ENCODE measurements at regions not wholly inside any gene's neighbourhood (a gene's known extent, or its start where the extent isn't known, plus 50 kb on each side); places are given as distances from the start of the nearest gene placed in this dataset.
"Not testable (repeated sequence)": the region's sequence is repeated elsewhere in the genome, so short reads cannot be mapped to it uniquely, and the experiment has no call there.

- DNase-seq (ENCODE audit: low spot score) = no peak
Measured at GRCh38 chr1:82829527-82829926, 1028.8 kb downstream of the ADGRL2 start.

- no peak for DNase-seq (ENCODE audit: low spot score)
Measured at GRCh38 chr1:82823876-82824275, 1023.1 kb downstream of the ADGRL2 start.

DNA sequence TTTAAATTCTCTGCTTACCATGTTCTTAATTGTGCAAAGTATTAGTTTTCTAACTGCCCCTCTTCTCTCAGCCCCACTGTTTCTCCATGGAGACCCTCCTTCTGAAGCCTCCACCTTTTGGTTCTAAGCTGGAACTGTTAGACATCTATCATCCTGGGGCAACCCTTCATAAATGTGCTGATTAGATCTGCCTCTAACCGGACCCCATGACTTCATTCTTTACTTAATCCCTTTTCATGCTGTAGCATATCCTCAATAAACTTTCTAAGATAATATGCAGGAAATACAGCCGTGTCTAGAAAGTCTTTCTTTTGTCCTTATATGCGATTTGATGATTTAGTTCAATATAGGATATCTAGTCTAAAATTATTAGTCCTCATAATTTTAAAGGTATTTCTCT lies 1020.1 kb downstream of the ADGRL2 start:
- DNase-seq (ENCODE audit: low spot score) = no peak

- no peak for DNase-seq (ENCODE audit: low spot score)
Measured at GRCh38 chr1:82819234-82819633, 1018.5 kb downstream of the ADGRL2 start.

DNA sequence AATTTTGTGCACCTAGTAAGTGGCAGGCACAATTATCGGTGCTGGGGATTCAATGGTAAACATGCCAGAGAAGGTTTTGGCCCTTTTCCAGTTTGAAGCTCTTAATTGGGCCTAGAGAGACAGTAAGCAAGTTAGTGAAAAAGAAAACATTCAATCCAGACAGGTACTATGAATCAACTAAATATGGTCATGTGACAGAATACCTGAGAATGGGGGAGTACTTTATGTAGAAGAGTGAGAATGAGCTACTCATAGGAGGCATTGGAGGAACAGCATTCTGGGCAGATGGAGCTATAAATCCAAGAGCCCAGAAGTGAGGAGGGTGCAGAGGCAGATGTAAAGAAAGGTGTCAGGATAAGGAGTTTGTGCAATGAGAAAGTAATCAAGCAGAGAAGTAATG lies 1017.9 kb downstream of the ADGRL2 start:
- DNase-seq (ENCODE audit: low spot score) = no peak

GRCh38 chr1:82813386-82813785 lies 1012.7 kb downstream of the ADGRL2 start:
- no peak for DNase-seq (ENCODE audit: low spot score)

DNA sequence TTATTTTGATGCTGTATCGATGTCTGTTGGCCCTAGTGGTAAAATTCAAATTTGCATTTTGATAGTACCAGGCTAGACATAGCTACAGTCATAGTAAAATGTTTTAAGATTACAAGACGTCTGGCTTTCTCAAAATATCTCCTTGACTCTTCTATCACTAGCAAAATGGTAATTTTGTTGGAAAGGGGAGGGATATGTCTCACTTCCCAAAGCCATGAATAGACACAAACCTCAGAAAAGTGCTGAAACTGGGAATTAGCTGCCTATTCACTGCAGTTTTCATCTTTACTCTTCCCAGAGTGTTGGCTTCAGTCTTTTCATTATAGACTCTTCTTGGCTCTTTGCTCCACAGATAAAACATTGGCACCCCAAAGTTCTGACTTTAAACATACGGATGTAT lies 1009.9 kb downstream of the ADGRL2 start:
- no peak for DNase-seq (ENCODE audit: low spot score)

GRCh38 chr1:82807563-82807962 lies 1006.8 kb downstream of the ADGRL2 start:
- no peak for DNase-seq (ENCODE audit: low spot score)

- DNase-seq (ENCODE audit: low spot score) = no peak
Measured at GRCh38 chr1:82806133-82806532, 1005.4 kb downstream of the ADGRL2 start.

DNA sequence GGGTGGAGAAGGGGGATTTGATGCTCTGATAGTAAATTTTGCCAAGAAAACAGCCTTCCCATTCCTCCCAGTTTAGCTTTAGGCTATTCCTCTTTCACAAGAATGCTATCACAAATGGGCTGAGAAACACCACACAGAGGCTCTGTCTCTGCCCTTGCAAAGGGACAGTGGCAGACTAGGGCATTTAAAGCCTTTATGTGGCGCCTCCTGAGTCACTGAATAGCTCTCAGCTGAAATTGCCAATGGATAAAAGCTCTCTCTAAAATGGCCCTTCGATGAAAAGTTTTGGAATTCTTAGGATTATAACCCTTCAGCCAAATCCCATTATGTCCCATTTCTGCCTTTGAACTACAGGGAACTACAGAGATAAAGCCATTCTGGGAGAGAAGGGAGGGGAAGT lies 1000.4 kb downstream of the ADGRL2 start:
- no peak for DNase-seq (ENCODE audit: low spot score)

- DNase-seq (ENCODE audit: low spot score) = no peak
Measured at GRCh38 chr1:82800721-82801120, 1000.0 kb downstream of the ADGRL2 start.

DNA sequence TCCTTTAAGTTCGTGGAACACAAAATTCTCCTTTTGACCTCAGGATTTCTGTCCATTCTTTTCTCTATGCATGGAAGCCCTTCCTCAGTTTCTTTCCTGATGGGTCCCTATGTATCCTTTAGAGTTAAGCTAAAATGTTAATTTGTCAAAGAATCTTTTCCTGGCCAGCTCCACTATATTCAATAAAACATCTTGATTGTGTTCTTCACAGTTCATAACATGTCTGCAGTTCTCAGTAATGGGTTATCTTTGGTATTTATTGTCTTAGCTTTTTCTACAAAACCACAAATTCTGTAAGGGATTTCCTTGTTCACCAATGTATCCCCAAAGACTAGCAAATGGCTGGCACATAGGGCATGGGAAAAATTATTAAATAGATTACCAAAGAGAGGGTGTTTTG lies 998.5 kb downstream of the ADGRL2 start:
- no peak for DNase-seq (ENCODE audit: low spot score)

DNA sequence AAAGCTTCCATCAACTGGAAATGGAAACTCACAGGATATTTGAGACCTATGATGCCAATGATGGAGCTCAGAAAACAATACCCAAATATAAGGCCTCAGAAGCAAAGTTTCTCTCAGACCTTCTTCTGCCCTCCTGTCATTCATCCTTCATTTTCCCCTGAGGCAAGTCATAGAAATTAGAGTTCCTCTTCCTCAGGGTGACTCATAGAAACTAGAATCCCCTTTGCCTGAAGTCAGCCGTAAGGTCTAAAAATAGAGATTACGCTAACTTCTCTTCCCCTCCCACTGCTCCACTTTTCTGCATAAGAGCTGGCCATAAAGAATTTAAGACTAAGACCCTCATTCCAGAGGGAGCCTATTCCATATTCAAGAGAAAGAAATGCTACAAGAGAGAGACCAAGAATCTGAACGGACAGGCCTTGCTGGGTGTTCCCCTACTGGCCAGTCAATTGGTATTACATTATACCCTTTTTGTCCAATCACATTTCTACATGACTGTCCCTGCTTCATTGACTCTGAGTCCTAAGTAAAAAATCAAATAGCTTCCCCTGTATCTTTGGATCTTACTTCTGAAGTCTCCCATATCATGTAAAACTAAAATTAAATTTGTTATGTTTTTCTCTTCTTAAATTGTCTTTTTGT lies 994.9 kb downstream of the ADGRL2 start:
- DNase-seq (ENCODE audit: low spot score) = no peak

GRCh38 chr1:82792151-82792550 lies 991.4 kb downstream of the ADGRL2 start:
- no peak for DNase-seq (ENCODE audit: low spot score)

DNA sequence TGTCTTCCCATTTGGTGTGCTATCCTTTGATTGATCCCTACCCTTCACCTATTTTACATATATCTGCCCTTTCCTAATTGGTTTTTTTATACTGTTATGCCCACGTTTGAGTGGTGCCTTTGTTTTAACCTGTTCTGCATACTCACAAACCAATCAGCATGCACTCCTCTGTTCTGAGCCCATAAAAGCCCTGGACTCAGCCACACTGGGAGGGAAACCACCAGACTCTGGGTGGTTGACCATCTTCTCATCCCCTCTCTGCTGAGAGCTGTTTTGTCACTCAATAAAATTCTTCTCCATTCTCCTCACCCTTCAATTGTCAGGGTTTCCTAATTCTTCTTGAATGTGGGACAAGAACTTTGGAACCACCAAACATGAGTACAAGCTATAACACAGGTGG lies 989.8 kb downstream of the ADGRL2 start:
- no peak for DNase-seq (ENCODE audit: low spot score)

- no peak for DNase-seq (ENCODE audit: low spot score)
Measured at GRCh38 chr1:82788660-82789059, 987.9 kb downstream of the ADGRL2 start.

DNA sequence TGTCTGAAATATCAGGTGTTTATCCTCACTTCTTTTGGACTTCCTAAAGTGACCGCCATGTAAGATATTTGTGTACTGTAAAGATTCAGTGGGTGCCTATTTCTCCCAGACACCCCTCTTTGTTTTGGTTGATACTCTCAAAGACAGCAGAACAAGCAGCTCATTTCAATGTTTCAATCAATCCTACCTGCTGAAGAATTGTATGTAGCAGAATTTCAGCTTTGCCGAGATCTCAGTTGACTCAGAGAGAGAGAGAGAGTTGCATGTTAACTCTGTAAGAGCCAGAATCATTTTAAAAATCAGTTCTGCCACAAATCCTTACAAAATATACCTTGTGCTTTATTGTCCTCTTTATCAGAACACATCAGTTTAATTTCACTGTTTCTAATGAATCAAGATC lies 987.3 kb downstream of the ADGRL2 start:
- no peak for DNase-seq (ENCODE audit: low spot score)

DNA sequence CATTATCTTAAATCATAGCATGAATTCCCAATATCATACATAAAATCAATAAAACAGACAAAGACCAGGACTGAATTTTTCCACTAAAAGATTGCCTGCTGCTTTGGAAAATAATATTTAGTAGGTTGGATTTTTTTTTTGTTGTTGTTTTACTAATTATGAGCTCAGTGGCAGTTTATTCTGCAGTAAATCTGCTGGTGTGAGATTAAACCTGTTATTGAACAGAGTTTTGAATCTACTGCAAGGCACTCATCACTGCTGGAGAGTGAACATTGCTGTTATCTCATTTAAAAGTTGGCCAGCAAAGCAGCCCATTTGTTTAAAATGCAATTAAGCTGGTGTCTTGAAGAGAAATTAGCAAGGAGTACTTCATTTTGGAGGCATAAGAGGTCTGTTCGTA lies 986.1 kb downstream of the ADGRL2 start:
- no peak for DNase-seq (ENCODE audit: low spot score)

GRCh38 chr1:82785268-82785790 lies 984.6 kb downstream of the ADGRL2 start:
- no peak for DNase-seq (ENCODE audit: low spot score)

GRCh38 chr1:82783044-82783443 lies 982.3 kb downstream of the ADGRL2 start:
- no peak for DNase-seq (ENCODE audit: low spot score)

DNA sequence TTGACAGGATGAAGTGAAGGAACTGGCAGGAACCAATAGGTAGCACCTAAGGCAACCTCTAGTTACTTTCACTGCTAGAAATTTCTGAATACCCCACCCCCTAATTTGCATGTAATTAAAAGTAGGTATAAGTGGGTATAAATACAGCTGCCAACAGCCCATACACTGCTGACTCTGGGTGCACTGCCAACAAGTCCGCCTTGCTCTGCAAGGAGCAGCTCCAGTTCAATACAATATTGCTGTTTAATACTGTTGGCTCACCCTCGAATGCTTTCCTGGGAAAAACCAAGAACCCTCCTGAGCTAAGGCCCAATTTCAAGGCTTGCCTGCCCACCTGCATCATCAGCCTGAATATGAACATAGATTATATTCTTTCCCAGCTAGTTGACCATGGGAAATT lies 981.9 kb downstream of the ADGRL2 start:
- DNase-seq (ENCODE audit: low spot score) = no peak

DNA sequence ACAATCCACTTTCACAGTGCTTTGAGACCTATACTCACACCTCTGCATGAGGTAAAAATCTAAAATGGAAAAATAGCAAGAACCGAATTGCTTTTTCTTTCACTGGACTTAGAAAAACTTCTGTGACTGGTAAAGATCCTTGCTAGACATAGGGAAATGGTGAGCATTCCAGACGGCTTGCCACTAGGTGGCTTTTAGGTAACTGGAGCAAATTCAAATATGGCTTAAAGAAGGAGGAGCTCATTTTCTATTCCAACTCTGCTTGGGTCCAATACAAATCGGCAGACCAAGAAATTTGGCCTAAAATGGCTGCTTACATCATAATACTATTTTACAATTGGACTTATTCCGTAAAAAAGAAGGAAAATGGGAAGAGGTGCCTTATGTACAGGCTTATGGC lies 977.9 kb downstream of the ADGRL2 start:
- no peak for DNase-seq (ENCODE audit: low spot score)

DNA sequence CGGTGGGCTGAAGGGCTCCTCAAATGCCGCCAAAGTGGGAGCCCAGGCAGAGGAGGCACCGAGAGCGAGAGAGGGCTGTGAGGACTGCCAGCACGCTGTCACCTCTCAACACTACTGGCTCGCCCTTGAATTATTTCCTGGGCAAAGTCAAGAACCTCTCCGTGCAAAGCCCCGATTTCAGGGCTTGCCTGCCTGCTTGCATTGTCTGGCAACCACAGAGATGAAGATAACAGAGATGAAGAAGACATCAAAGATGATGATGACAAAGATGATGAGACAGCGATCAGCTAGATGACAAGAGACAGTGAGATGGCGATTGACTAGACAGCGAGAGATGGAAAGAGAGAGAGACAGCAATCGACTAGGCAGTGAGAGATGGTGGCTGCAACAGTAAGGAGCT lies 976.5 kb downstream of the ADGRL2 start:
- DNase-seq (ENCODE audit: low spot score) = no peak

- not testable (repeated sequence) for DNase-seq (ENCODE audit: low spot score)
Measured at GRCh38 chr1:82776730-82777129, 976.0 kb downstream of the ADGRL2 start.
